HTR-8/SVneo (cell line): ENCODE measurements at regions not wholly inside any gene's neighbourhood (a gene's known extent, or its start where the extent isn't known, plus 50 kb on each side); places are given as distances from the start of the nearest gene placed in this dataset.
"Not testable (repeated sequence)": the region's sequence is repeated elsewhere in the genome, so short reads cannot be mapped to it uniquely, and the experiment has no call there.

Source experiments
- DNase-seq: peaks from one replicate; pipeline ENCODE4 v3.0.0; 2011; ENCODE audit warnings: low spot score, mixed read lengths; ENCODE audit not compliant: insufficient read length
- FAIRE-seq: peaks from 2 replicates; lab custom pipeline; 2011; peaks lifted over from hg19 to GRCh38; lab: Jason Lieb, UNC

DNA sequence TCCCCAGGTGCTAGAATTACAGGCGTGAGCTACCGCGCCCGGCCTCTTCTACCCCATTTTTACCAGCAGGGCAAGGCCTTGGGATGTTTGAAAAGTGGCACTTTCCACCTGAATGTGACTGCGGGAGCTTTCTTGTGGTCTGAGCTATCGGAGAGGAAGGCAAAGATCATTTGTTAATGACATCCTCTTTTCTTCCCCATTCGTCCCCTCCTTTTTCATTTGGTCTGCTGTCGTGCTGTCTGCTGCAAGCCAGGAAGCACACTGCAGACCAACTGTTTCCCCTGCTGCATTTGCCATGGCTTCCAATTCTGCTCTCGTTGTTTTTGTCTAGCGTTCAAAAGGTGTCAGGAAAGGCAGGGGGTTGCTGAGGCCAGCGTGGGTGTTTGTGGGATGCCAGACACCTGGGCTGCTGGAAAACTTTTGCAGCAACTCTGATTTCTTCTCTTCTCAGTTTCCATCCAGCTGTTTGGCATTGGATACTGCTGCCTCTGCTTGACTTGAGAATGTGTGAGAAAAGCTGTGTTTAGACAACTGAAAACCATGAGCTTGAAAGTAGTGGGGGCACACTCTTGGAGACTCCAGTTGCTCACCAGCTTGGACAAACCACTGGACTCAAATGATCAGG is 196.4 kb upstream of the MSX2 start:
- FAIRE-seq = no peak
- no peak for DNase-seq

DNA sequence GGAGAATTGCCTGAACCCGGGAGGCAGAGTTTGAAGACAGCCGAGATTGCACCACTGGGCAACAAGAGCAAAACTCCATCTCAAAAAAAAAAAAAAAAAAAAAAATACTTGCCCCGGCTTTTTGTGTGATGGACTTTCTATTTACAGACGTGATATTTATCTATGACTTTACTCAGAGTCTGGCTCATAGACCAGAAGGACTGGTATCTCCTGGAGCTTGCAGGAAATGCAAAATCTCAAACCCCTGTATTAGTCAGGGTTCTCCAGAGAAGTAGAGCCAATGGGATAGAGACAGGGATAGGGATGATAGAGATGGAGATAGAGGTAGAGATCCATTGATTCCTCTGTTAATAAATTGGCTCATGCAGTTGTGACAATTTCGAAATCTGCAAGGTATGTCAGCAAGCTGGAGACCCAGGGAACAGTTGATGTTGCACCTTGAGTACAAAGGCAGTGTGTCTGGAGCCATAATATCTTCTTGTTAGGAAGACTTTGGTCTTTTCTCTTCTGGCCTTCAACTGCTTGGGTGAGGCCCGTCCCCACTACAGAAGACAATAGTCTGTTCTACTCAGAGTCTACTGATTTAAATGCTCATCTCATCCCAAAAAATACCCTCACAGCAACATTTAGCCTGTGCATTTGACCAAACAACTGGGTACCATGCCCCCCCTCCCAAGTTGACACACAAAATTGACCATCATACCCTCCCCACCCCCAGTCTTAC is 195.4 kb upstream of the MSX2 start:
- DNase-seq = no peak
- no peak for FAIRE-seq

DNA sequence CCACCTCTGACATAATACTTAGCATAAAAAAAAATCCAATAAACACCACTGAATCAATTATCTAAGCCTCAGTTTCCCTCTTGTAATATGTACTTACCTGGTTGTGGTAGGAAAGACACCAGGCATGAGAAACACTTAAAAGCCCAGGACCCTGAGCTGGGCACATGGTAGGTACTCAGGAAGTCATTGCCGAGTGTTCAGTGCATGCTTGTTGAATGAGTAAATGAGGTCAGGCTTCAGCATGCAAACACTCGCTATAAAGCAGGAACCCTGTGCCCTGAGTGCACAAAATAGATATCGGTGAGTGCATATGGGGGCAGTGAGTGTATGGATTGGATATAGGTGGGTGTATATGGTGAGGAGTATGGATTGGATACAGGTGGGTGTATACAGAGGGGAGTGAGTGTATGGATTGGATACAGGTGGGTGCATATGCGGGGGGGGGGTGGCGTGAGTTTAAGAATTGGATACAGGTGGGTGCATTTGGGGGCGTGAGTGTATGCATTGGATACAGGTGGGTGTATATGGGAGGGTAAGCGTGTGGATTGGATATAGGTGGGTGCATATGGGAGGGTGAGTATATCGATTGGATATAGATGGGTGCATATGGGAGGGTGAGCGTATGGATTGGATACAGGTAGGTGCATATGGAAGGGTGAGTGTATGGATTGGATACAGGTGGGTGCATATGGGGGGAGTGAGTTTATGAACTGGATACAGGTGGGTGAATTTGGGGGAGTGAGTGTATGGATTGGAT is 194.3 kb upstream of the MSX2 start:
- DNase-seq (no peak), FAIRE-seq (no peak)

GRCh38 chr5:174531782-174532191 is 192.6 kb upstream of the MSX2 start:
- FAIRE-seq (no peak), DNase-seq (no peak)

GRCh38 chr5:174532455-174533453 is 191.6 kb upstream of the MSX2 start:
- peak; percentile 85 for DNase-seq

DNA sequence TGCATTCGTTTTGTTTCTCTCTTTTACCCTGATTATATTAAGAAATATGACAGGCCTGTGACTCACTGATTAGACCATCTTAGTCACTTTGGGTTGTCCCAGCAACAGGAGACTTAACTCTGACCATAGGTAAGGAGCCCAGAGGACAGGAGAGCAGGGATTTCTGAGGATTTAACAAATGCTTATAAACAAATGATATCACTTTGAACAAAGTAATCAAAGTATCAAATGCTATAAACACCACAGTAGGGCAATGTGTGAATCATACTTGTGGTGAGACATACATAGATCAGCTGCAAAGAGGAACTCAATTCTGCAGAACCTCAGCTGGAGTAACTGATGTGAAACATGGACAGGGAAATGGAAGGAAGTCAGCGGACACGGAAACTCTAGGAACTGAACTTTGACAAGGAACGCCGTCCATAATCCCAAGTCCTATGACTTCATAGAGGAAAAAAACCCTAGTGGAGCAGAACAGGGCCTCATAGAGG is 190.6 kb upstream of the MSX2 start:
- FAIRE-seq (no peak), DNase-seq (peak; percentile 39)

More at GRCh38 chr5:174532455-174533453, 191.6 kb upstream of the MSX2 start:
- FAIRE-seq = peak; percentile 80

DNA sequence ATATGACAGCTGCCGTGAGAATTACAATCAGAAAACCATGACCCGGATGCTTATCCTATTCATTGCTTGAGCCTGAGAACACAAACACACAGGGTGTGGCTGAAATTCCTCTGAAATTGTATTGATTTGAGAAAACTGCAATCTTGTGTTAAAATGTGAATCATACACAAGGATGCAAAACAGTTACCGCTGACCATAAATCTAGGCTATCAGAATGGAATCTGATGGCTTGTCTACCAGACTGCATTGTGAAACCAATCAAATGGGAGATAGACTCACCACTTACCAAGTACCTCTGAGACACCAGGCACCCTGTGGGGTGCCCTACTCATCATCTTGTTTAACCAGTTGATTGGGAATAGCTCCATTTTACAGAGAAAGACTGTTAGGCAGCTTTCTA is 188.7 kb upstream of the MSX2 start:
- peak; percentile 55 for DNase-seq
- FAIRE-seq = no peak

- FAIRE-seq = not testable (repeated sequence)
Observed at GRCh38 chr5:174539823-174540222, 184.6 kb upstream of the MSX2 start.

DNA sequence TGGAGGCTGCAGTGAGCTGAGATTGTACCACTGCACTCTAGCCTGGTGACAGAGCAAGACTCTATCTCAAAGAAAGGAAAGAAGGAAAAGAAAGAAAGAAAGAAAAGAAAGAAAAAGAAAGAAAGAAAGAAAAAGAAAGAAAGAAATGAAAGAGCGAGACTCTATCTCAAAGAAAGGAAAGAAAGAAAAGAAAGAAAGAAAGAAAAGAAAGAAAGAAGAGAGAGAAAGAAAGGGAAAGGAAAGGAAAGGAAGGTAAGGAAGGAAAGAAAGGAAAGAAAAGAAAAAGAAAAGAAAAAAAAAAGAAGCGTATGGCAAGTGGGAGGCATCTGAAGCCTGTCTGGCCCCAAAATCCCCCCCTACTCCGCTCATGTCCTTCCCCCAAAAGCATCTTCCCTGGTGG is 182.3 kb upstream of the MSX2 start:
- no peak for DNase-seq
- FAIRE-seq = no peak

More at GRCh38 chr5:174539823-174540222, 184.6 kb upstream of the MSX2 start:
- not testable (repeated sequence) for DNase-seq

DNA sequence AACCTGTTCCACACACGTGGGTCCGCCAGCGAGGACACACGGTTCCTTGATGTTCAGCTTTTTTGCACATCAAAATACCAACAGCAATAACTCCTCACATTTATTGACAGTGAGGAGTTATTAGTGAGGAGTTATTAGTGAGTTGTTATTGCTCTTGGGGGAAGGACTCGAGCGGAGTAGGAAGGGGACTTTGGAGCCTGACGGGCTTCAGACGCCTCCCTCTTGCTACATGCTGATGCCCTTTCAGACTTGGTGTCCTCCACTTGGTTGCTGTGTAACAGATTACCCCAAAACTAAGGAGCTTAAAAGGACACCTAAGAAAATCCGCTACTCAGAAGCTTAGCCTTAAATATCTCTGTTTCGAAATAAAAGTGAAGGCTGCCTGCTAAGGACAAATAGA is 181.9 kb upstream of the MSX2 start:
- no peak for FAIRE-seq
- DNase-seq = no peak

DNA sequence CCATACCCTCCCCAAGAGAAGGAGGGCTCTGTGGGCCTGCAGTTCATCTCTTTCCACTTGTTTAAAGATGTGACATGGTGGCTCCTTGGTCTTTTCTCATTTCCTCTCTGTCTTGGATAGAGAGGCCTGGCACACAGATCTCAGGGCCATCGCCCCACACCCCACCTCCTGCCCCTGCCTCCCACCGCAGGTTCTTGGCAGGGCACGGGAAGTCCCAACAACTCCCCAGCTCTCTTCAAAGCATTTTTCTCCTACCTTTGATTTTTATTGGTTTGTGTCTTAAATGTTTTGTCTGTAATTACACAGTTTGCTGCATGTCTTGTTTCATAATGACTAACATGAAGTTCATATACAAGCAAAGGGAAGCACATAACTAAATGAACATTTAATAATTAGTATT is 178.5 kb upstream of the MSX2 start:
- no peak for FAIRE-seq
- no peak for DNase-seq

DNA sequence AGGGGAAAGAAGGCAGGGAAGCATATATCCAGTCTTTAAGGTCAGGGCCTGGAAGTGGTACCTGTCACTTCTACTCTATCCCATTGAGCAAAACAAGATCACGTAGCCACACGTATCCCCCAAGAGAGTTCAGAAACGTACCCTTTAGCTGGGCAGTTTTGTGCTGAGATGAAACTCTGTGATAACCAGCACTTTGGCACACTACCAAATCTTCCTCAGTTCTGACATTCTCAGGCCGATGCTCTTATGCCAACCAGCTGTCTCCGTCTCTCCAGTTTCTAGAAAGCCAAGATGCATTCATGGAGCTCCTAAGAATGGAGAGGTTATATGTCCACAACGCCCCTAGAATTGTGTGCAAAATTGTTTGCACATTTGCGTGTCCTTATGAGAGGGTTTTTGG is 176.6 kb upstream of the MSX2 start:
- FAIRE-seq = no peak
- DNase-seq = no peak

- DNase-seq (no peak), FAIRE-seq (no peak)
Observed at GRCh38 chr5:174549254-174549653, 175.1 kb upstream of the MSX2 start.

- no peak for DNase-seq
Observed at GRCh38 chr5:174550026-174550425, 174.4 kb upstream of the MSX2 start.

GRCh38 chr5:174552428-174552827 is 172.0 kb upstream of the MSX2 start:
- no peak for DNase-seq
- FAIRE-seq = no peak

More at GRCh38 chr5:174550026-174550425, 174.4 kb upstream of the MSX2 start:
- FAIRE-seq = no peak

DNA sequence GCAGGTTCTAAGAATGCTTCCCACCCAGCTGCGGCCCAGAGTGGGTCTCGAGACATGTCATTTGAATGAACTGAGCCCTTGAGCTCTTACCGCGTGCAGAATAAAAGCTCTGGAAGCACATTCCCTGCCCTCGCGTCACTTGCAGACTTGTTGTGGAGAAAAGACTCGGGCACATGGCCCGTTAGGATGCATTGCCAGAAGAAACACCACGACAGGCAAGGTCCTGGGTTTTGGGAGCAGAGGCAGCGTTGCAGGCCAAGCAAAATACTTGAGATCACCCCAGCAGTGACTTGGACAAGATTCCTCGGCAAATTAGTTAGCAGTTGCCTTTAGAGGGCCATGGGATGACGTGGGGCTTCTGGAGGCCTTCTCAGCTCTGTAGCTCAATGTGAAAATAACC is 170.8 kb upstream of the MSX2 start:
- FAIRE-seq (no peak), DNase-seq (no peak)

DNA sequence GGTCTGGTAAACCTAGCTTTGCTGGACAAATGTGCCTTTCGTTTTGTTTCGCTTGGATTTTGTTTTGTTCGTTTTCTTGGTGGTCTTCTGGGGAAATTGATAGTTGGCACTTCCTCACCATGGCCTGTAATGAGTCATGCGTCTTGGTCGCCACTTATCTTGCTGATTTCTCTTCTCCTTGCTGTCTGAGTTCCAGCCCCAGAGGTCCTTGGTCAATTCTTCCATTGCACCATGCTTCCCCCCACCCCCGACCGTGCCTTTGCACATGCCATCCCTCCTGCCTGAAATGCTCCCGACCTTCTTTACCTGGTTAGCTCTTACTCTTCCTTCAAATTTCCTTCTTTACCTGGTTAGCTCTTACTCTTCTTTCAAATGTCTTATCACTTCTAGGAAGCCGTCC is 168.7 kb upstream of the MSX2 start:
- DNase-seq = no peak
- no peak for FAIRE-seq

DNA sequence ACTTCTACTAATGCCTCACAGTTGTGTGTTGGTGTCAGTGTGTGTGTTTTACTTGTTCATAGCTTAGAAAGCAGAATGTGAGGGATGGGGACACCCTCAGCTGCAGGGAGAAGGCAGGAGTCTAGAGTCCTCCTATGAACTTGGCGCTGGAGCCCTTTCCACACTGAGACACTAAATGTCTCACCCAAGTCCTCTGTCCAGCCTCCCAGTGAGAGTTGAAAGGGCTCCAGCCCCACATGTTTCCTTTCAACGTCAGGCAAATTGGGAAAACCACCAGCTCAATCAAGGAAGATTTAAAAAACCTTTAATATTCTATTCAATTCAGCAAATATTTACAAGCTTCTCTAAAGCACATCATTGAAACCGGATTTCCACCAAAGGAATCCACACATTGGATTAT is 167.6 kb upstream of the MSX2 start:
- no peak for FAIRE-seq
- DNase-seq = no peak

DNA sequence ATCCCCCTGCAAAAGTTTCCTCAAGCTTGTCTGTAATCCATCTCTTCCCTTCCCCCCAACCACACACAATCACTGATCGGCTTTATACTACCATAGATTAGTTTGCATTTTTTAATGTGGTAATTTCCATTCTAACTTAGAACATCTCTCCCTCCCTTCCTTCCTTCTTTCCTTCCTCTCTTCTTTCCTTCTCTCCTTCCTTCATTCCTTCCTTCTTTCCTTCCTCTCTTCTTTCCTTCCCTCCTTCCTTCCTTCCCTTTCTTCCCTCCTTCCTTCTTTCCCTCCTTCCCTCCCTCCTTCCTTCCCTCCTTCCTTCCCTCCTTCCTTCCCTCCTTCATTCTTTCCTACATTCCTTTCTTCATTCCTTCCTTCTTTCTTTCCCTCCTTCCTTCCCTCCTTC is 166.2 kb upstream of the MSX2 start:
- FAIRE-seq = no peak

DNA sequence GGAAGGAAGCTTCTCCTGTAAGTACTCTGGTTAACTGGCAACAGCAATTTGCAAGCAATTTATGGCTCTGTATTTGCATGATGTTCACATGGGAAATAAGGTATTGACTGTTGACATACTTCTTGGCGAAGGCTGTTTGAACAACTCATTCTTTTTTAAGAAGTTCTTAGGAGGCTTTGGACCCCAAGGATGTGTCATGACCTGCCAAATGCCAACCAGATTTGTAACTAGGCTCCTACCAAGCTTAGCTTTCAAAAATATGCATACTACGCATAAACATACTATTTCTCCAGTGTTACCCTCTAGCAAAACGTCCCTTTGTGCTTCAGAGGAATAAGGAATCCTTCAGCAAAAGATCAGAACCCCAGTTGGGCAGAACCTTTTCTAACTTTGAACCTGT is 165.2 kb upstream of the MSX2 start:
- FAIRE-seq (no peak), DNase-seq (no peak)

More for the DNA sequence above, 166.2 kb upstream of the MSX2 start:
- DNase-seq = no peak
